Islet of Langerhans (tissue), 1 donor: ENCODE measurements at regions not wholly inside any gene's neighbourhood (a gene's known extent, or its start where the extent isn't known, plus 50 kb on each side); places are given as distances from the start of the nearest gene placed in this dataset.
"Not testable (repeated sequence)": the region's sequence is repeated elsewhere in the genome, so short reads cannot be mapped to it uniquely, and the experiment has no call there.

Source experiments
- FAIRE-seq: peaks from one replicate; lab custom pipeline; 2011; peaks lifted over from hg19 to GRCh38; lab: Jason Lieb, UNC

DNA sequence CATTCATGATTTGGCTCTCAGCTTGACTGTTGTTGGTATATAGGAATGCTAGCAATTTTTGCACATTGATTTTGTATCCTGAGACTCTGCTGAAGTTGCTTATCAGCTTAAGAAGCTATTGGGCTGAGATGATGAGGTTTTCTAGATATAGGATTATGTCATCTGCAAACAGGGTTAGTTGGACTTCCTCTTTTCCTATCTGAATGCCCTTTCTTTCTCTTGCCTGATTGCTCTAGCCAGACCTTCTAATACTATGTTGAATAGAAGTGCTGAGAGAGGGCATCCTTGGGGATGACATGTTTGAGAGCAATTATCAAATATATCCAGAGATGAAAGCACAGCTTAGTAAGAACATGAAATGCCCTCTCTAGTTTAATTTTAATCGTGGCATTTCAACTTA, 642.4 kb downstream of the NXPH1 start:
- not testable (repeated sequence) for FAIRE-seq

DNA sequence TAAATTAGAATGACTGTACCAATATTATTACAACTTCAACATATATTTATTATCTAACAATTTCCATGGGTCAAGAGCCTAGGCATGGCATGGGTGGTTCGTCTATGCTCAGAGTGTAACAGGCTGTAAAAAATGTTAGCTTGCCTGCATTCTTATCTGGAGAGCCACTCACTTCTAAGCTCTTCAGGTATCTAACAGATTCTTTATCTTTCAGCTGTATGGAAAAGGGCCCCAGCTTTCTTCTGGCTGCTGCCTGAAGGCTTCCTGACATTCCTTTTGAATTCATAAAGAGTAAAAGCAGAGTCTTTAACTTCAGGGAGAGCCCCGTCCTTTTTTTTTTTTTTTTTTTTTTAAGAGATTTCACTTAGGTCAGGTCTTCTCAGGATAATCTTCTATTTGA, 648.8 kb downstream of the NXPH1 start:
- FAIRE-seq: no peak

DNA sequence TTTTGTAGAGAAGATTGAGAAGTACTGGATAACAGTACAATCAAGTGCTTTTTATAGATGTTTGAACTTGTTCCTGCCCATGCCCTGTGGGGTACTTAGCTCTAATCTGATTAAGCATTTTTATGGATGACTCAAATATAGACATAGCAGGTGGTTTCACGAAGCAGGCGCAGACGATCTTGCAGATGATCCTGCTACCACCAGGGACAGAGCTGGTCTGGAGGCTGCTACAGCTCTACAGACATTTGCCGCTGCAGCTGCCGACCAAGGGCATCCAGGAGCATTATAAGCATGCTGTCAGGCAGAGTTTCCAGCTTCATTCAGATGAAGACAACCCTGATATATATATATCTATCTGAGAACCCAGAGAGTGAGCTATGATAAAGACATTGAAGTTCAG, 650.4 kb downstream of the NXPH1 start:
- no peak for FAIRE-seq

DNA sequence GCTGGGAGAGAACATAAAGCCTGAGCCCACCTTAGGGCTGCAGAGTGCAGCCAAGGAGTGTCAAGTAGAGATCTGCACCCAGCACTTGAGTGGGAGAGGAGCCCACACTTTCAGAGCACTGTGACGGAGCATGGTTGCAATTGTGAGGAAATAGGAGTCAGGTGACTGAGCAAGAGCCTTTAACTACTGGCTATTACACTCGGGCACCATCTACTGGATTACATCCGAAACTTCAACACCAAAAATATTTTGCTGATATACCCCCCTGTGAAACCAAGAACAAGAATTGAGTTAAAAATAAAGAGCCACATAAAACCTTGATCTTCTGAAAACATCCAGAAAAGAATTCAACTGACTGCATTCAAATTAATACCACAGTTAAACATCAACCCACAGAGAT, 657.9 kb downstream of the NXPH1 start:
- FAIRE-seq: no peak

DNA sequence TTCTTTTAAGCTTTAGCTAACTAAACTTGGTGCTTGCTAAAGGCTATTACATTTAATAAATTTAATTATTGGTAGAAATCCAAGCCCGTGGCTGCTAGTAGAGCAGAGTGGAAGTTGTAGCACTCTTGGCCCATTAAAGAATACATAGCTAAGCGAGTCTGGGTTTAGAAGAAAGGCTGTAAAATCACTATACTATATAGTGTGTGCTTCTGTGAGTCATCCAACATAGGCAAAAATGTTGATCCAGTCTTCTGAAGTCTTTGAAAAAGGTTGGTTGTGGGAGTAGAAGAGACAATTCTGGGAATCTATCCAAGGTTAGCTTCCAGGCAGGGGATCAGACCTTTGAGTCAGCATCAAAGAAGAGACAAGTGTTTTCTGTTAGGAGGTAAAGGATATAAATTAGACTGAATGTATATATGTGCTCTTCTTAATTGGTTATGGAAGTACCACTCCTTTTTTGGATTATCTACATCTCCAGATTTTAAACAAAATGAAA, 664.2 kb downstream of the NXPH1 start:
- FAIRE-seq: no peak

DNA sequence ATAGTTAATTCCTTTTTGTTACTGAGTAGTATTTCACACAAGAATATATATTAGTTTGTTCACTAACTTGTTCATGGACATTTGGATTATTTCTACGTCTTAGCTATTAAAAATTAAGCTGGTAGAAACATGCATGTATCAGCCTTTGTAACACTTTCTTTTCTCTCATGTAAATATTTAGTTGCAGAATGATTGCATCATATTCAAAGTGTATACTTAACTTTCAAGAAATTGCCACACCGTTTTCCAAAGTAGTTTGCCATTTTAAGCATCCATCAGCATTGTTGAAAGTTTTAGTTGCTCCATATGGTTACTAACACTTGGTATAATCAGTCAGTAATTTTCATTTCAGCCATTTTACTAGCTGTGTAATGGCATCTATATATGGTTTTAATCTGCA, 666.9 kb downstream of the NXPH1 start:
- no peak for FAIRE-seq

DNA sequence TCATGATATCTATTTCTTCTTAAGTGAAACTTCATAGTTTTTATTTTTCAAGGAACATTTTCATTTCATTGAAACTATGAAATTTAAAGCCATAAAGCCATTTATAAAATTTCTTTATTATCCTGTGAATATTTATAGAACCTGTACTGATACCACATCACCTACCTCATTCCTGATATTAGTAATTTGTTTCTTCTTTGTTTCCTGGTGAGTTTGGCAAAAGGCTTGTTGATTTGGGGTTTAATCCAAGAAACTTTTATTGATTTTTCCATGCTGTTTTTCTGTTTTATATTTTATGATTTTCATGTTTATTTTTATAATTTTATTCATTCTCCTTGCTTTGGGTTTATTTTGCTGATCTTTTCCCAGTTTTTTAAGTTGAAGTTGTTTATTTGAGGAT, 669.4 kb downstream of the NXPH1 start:
- no peak for FAIRE-seq

DNA sequence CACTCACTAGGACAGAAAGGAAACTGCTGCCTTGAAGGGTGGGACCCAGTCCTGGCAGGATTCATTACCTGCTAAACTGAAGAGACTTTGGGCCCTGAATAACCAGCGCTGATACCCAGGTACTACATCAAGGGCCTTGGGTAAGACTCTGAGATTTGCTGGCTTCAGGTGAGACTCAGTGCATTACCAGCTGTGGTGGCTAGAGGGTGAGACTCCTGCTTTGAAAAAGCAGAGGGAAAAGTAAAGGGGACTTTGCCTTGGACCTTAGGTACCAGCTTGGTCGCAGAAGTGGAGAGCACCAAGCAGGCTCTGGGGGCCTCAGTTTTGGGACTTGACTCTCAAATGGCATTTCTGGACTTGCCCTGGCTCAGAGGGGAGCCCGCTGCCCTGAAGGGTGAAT, 673.3 kb downstream of the NXPH1 start:
- FAIRE-seq: no peak

DNA sequence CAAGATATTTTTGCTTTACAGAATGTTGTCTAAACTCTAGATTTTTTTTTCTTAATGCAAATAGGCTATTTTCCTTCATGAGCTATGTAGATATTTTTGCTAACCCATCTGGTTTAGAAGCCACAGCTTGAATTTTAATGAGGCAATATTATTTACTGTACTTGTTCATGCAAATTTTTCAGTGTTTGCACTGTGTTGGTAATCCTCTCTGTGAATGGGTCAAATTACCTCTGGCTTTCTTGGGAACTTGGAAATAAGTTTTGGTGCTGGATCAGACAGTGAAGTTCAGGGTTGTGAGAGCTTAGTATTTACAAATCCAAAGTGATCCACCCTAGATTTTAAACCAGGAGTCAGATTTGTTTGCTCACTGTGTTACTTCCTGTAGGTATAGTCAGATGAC, 686.9 kb downstream of the NXPH1 start:
- no peak for FAIRE-seq

DNA sequence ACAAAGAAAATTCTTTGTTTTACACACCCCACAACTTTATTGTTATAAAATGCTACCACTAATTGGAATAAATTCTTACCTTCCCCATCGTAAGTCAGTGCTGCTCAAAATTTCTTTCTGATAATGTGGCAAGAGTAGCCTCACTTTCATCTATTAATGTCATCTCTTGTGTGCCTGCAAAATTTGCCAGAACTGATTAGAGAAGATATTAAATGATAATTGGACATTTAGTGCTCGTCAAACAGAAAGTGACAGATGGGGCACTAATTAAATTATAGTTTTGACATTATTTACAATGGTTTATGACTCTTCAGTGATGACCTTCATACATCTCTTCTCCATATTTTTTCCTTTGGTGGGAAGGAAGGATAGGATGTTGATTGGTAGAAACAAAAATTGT, 690.9 kb downstream of the NXPH1 start:
- no peak for FAIRE-seq

DNA sequence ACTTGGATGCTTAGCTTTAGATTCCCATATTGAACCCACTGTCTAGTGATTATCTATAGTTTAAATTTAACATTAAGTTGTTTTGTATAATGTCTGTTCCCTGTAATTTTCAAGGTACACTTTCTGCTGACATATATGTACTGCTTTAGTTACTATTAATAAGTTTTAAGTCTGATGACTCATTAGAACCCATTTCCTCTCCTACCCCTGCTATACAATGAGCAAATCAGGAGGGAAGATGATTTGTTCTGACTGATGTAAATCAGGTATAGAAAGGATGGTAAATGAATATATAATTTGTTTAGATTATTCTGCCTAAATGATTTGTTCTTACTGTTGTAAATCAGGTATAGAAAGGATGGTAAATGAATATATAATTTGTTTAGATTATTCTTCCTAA, 691.8 kb downstream of the NXPH1 start:
- no peak for FAIRE-seq

DNA sequence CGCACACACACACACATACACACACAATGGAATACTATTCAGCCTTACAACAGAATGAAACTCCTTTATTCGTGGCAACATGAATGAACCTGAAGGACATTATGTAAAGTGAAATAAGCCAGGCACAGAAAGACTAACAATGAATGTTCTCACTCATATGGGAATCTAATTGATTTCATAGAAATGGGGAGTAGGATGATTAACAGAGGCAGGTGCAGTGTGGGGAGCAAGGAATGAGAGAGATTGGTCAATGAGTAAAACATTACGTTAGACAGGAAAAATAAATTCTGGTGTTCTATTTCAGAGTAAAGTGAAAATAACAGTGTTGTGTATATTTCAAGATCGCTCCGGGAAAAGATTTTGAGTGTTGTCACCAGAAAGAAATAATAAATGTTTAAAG, 694.5 kb downstream of the NXPH1 start:
- FAIRE-seq: no peak

DNA sequence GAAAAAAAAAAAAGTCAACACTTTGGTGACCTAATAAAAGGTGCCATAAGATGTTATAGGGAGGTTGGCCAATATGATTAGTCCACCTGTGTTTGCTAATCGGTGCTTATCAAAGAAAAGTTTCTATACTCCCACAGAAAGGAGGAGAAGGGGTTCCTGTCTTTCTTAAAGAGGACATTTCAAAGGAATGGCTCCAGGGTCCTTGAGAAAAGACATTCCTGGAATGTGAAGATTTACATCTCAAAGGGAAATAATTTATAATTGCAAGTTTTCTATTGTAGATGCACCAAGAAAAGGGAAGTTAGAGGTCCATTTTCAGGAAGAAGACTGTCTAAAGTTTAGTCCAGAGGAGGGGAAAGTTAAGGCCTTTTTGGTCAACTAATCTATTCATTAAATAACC, 715.3 kb downstream of the NXPH1 start:
- no peak for FAIRE-seq

DNA sequence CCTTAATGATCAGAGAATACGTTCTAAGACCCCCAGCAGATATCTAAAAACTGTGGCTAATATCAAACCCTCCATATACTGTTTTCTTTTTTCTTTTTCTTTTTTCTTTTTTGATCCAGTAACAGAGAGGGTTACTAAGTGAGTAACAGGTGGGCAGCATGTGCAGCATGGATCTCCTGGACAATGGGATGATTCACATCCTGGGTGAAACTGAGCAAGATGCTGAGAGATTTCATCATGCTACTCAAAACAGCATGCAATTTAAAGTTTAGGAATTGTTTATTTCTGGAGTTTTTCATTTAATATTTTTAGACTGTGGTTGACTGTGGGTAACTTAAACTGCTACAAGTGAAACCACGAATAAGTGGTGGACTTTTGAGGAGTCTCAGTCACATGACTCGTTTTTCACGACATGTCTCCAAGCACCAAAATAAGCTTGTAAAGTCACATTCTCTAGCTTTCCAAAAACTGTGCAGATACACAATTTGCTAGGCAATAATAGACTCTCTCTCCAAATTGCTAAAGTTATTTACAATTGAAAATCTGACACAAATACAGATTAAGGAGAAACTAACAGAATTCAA, 716.2 kb downstream of the NXPH1 start:
- no peak for FAIRE-seq

DNA sequence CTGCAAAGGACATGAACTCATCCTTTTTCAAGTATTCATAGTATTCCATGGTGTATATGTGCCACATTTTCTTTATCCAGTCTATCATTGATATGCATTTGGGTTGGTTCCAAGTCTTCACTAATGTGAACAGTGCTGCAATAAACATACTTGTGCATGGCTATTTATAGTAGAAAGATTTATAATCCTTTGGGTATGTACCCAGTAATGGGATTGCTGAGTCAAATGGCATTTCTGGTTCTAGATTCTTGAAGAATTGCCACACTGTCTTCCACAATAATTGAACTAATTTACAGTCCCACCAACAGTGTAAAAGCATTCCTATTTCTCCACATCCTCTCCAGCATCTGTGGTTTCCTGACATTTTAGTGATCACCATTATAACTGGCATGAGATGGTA, 730.3 kb downstream of the NXPH1 start:
- not testable (repeated sequence) for FAIRE-seq

DNA sequence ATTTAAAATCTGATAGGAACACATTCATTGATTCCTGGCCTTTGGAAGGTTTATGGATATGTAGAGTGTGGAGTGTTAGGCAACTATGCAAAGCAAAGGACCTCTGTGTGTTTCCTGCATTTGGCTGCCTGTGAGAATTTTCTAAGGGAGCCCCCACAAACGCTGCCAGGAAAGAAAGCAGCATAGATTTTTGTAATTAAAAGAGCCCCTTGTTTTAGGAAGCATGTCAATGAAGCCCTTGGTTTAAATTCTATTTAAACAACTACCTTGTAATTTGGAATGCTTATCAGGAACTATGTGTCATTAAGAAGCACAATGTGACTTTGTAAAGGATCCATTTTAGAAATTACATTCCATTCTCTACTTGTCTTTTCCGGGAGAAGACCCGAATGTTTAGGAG, 742.5 kb downstream of the NXPH1 start:
- no peak for FAIRE-seq

DNA sequence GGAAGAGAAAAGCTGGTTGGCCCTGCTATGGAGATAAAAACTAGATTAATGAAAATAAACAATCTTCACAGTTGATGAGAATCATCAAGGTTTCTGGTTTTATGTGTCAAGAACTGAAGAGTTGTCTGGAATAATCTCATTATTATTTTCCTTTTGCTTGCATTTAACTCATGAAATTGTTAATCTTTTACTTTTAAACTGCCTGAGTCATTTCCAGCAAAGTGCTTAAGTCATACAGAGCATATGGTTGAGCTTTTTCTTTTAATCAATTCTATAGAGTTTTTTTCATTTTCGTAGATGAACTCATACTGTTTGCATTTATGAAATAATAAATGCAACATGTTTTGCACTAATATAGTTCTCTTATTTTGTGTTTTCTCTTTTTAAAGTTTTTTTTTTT, 747.9 kb downstream of the NXPH1 start:
- no peak for FAIRE-seq

DNA sequence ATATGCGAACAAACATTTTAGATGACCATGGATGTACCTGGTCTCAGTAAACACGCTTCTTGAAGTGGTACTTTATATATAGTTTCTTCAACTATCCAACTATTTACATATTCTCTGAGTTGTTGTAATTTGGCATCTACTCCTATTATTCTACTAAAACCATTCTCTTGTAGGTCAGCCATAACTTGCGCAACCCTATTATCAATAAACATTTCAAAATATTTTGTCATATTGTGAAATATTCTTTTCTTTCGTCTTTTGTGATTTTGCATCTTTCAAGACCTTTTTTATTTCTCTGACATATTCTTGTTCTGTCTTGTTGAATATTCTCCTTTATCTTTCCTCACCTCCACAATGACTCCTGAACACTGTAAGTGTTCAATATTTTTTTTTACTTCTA, 753.3 kb downstream of the NXPH1 start:
- no peak for FAIRE-seq

DNA sequence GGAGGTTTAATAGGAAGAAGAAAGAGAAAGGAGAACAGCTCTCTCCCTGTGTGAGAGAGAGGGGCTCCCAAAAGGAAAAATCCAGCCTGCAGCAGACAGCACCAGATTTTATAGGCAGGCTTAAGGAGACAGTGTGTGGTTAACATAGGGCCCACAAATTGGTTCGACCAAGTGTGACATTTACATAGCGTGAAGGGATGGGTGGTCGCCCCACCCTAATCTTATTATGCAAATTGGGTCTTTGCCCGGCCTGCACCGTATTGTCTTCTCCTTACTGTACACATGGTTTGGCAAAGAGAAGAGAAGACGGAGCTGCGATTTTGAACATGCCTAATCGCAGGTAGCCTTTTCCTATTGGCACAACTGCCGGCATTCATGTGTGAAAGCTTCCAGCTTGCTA, 756.3 kb downstream of the NXPH1 start:
- no peak for FAIRE-seq

DNA sequence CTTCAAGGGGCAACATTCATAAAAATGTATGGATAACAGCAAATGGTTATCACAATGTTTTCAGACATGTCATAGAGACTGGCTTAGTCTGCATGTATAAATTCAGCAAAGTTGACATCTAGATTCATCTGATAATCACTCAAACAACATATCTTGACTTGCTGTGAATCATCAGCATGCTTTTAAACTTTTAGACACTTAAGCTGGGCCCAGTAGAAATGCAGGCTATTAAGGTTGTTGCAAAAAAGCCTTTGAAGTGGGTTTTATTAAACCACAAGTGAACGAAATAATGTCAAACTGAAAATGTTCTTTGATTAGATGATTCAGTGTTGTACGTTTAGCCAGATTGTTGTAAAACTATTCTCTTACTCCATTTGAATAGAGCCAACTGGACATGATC, 759.6 kb downstream of the NXPH1 start:
- FAIRE-seq: no peak

DNA sequence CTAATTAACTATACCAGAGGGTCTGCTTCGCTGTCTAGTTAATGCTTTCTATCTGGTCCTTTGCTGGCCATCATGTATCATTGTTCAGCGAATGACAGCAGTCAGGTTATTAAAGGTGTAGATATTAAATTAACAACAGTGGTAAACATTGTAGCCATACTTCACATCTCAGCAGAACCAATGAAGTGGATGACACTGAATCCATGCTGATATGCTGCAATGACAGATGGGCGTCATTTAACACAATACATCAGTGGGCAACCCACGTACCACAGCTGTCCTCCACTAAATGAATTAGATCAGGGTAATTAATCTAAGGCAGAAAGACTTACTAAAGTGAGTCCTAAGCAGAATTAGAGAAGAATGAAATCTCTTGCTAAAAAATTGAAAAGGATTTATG, 767.2 kb downstream of the NXPH1 start:
- no peak for FAIRE-seq

DNA sequence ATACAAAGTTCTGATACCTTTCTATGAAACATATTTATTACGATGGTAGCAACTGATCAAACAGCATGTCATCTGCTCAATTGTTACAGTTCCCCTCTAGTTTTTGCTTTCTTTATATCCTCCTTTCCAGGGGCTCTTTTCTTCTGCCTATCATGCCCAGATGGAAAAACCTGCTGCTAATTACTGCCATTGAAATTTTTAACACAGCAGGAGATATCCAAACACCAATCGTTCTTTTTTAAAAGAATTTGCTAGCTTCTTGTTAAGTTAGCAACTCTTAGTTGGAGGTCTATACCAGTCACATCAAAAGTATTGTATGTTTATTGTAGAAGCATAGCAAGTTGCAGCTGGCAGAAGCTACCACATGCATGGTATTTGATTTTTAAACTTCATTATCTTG, 768.5 kb downstream of the NXPH1 start:
- FAIRE-seq: no peak

DNA sequence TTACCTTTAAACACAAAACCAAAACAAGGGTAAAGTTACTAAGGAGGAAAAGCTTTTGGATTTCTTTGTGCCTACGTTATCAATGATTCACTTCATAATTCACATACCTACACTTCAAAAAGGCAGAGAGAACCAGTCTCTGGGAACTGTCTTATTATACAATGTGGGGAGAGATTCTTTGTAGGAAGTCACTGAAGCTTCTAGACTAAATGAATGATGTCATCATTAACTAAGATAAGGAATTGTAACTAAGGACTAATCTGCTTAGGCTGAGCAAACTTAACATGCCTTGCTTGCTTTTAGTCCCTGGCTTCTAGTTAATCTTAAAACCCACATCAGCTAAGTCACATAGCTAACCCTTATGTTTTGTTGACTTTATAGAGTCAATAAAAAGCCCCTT, 771.2 kb downstream of the NXPH1 start:
- no peak for FAIRE-seq

DNA sequence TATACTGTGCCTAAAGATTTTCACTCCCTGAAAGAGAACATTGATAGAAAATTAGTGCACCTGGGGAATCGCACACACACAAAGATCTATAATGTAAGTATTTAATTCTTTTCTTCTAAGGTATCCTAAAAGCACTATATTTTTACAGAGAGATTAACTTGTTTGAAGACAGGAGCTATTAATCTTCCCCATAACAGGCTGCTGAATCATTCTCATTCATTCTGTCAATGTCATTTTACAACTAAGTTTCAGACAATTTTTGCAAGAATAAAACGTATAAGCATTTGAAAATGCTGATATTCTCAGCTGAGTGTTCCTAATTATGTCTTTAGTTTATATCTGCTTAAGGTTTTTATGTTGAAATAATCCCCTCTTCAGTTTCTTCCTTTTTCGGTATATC, 776.7 kb downstream of the NXPH1 start:
- FAIRE-seq: no peak

DNA sequence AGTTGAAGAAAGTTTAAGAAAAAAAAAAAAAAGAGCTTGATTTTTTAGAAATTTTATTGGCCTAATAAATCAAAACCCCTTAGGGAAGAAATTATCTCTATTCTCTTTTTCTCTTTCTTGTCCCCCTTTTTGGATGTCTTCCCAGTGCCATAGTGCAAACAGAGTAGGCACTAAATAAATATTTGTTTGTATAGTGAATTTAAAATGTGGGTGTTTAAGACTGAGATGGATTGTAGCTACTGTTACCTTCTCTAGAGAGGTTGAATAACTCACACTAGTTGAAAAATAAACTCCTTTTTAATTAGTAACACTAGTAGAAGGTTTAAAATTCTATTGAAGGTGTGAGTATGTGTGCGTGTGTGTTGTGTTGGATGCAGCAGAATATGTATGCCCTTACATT, 783.8 kb downstream of the NXPH1 start:
- no peak for FAIRE-seq
